ENCODE measurements at regions not wholly inside any gene's neighbourhood (a gene's known extent, or its start where the extent isn't known, plus 50 kb on each side); places are given as distances from the start of the nearest gene placed in this dataset.

- Histone ChIP-seq H3K27ac (no peak overlapping the region), H3K9me3 (ENCODE audit: low read depth) (no peaks in the 10 kb centered on the region), H3K4me1 (no peaks in the 10 kb centered on the region), H3K4me2 (no peak overlapping the region), H3K79me2 (ENCODE audit: low read depth) (no peaks in the 10 kb centered on the region), H3K36me3 (no peaks in the 10 kb centered on the region), H3K27me3 (no peaks in the 10 kb centered on the region), H3K4me3 (no peak overlapping the region), H4K20me1 (ENCODE audit: low read depth) (no peaks in the 10 kb centered on the region), H3F3A (ENCODE audit: low read depth) (no peaks in the 10 kb centered on the region), H2AFZ (replicated peaks) (no peak overlapping the region), H3K9ac (no peak overlapping the region)
- TF ChIP-seq EZH2phosphoT487 (IDR thresholded peaks at IDR 0.05), result no peak
- no peak for TF ChIP-seq CTCF (IDR thresholded peaks at IDR 0.05)
- no peak for TF ChIP-seq EZH2 (IDR thresholded peaks at IDR 0.05)
- H3K4me1 Mint-ChIP-seq, result peaks cover 4% of the 10 kb centered on the region
- H3K36me3 Mint-ChIP-seq, result no peaks in the 10 kb centered on the region
- H3K27ac Mint-ChIP-seq, result no peak overlapping the region
- peaks cover 2% of the 10 kb centered on the region for H3K27me3 Mint-ChIP-seq (ENCODE audit: insufficient read depth, low read depth)
- peaks cover 30% of the 10 kb centered on the region for H3K9me3 Mint-ChIP-seq
- H3K4me3 Mint-ChIP-seq, result no peak overlapping the region
- DNase-seq (ENCODE audit: low spot score), result no peak
Measured at GRCh38 chr1:230534224-230534623, 108.1 kb upstream of the COG2 start.

- Histone ChIP-seq H3K9ac (no peak overlapping the region), H3K9me3 (ENCODE audit: low read depth) (no peaks in the 10 kb centered on the region), H3K36me3 (no peaks in the 10 kb centered on the region), H3K4me2 (no peak overlapping the region), H3K27ac (no peak overlapping the region), H3K79me2 (ENCODE audit: low read depth) (no peaks in the 10 kb centered on the region), H3K4me3 (no peak overlapping the region), H2AFZ (replicated peaks) (no peak overlapping the region), H3K4me1 (no peaks in the 10 kb centered on the region), H4K20me1 (ENCODE audit: low read depth) (no peaks in the 10 kb centered on the region), H3K27me3 (no peaks in the 10 kb centered on the region), H3F3A (ENCODE audit: low read depth) (no peaks in the 10 kb centered on the region)
- peaks cover under 1% of the 10 kb centered on the region for H3K4me1 Mint-ChIP-seq
- no peak for TF ChIP-seq EZH2phosphoT487 (IDR thresholded peaks at IDR 0.05)
- no peak for TF ChIP-seq EZH2 (IDR thresholded peaks at IDR 0.05)
- H3K4me3 Mint-ChIP-seq, result no peak overlapping the region
- no peak for DNase-seq (ENCODE audit: low spot score)
- H3K27me3 Mint-ChIP-seq (ENCODE audit: insufficient read depth, low read depth), result peaks cover 2% of the 10 kb centered on the region
- H3K9me3 Mint-ChIP-seq, result peaks cover 32% of the 10 kb centered on the region
- no peaks in the 10 kb centered on the region for H3K36me3 Mint-ChIP-seq
- H3K27ac Mint-ChIP-seq, result no peak overlapping the region
Measured at GRCh38 chr1:230531103-230531502, 105.0 kb upstream of the PGBD5 start.

GRCh38 chr1:230519246-230519645 is 93.1 kb upstream of the PGBD5 start:
- Mint-ChIP-seq H3K4me1 (peaks cover 27% of the 10 kb centered on the region), H3K36me3 (no peaks in the 10 kb centered on the region)

More at GRCh38 chr1:230519246-230519645, 93.1 kb upstream of the PGBD5 start:
- H3K27ac Mint-ChIP-seq, result no peak overlapping the region
- no peaks in the 10 kb centered on the region for H3K27me3 ChIP-seq
- H3K4me3 Mint-ChIP-seq, result no peak overlapping the region
- no peak overlapping the region for H2AFZ ChIP-seq (replicated peaks)
- no peaks in the 10 kb centered on the region for H3K79me2 ChIP-seq (ENCODE audit: low read depth)
- H3F3A ChIP-seq (ENCODE audit: low read depth), result peaks cover 10% of the 10 kb centered on the region
- peaks cover 4% of the 10 kb centered on the region for H3K27me3 Mint-ChIP-seq (ENCODE audit: insufficient read depth, low read depth)
- H3K9me3 ChIP-seq (ENCODE audit: low read depth), result no peaks in the 10 kb centered on the region
- no peak overlapping the region for H3K4me2 ChIP-seq
- no peak overlapping the region for H3K27ac ChIP-seq
- TF ChIP-seq EZH2phosphoT487 (IDR thresholded peaks at IDR 0.05), result no peak
- no peak for TF ChIP-seq EZH2 (IDR thresholded peaks at IDR 0.05)
- no peak for TF ChIP-seq CTCF (IDR thresholded peaks at IDR 0.05)
- no peak overlapping the region for H3K4me3 ChIP-seq
- peaks cover 31% of the 10 kb centered on the region for H3K4me1 ChIP-seq
- H4K20me1 ChIP-seq (ENCODE audit: low read depth), result no peaks in the 10 kb centered on the region
- no peaks in the 10 kb centered on the region for H3K36me3 ChIP-seq
- no peak for DNase-seq (ENCODE audit: low spot score)
- H3K9me3 Mint-ChIP-seq, result no peaks in the 10 kb centered on the region
- no peak overlapping the region for H3K9ac ChIP-seq

All from neural progenitor cell (in vitro differentiated cells).